ENCODE measurements at regions not wholly inside any gene's neighbourhood (a gene's known extent, or its start where the extent isn't known, plus 50 kb on each side); places are given as distances from the start of the nearest gene placed in this dataset.

GRCh38 chr12:38154096-38155019 lies 162.2 kb upstream of the ALG10B start:
- no peak for TF ChIP-seq POLR2A (IDR thresholded peaks at IDR 0.05)
- no peak for TF ChIP-seq CTCF (IDR thresholded peaks at IDR 0.05)

Data from adrenal gland (tissue), 5 donors.